ENCODE measurements at regions not wholly inside any gene's neighbourhood (a gene's known extent, or its start where the extent isn't known, plus 50 kb on each side); places are given as distances from the start of the nearest gene placed in this dataset.
"Not testable (repeated sequence)": the region's sequence is repeated elsewhere in the genome, so short reads cannot be mapped to it uniquely, and the experiment has no call there.

DNA sequence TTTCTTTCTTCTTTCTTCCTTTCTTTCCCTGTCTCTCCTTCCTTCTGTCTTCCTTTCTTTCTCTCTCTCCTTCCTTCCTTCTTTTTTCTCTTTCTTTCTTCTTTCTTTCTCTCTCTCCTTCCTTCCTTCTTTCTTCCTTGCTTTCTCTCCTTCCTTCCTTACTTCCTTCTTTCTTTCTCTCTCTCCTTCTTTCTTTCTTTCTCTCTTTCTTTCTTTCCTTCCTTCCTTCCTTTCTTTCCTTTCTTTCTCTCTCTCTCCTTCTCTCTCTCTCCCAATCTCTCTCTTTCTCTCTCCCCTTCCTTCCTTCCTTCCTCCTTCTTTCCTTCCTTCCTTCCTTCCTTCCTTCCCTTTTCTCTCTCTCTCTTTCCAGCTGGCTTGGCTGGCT lies 2806.6 kb downstream of the RPIA start:
- DNase-seq: not testable (repeated sequence)

DNA sequence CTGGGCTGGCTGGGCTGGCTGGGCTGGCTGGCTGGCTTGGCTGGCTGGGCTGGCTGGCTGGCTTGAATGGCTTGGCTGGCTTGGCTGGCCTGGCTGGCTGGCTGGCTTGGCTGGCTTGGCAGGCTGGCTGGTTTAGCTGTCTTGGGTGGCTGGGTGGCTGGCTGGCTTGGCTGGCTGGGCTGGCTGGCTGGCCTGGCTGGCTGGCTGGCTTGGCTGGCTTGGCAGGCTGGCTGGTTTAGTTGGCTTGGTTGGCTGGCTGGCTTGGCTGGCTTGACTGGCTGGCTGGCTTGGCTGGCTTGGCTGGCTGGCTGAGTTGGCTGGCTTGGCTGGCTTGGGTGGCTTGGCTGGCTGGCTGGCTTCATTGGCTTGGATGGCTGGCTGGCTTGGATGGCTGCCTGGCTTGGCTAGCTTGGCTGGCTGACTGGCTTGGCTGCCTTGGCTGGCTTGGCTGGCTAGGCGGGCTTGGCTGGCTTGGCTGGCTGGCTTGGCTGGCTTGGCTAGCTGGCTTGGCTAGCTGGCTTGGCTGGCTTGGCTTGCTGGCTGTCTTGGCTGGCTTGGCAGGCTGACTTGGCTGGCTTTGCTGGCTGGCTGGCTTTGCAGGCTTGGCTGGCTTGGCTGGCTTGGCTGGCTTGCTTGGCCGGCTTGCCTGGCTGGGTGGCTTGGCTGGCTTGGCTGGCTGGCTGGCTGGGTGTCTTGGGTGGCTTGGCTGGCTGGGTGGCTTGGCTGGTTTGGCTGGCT lies 2807.2 kb downstream of the RPIA start:
- not testable (repeated sequence) for DNase-seq

DNA sequence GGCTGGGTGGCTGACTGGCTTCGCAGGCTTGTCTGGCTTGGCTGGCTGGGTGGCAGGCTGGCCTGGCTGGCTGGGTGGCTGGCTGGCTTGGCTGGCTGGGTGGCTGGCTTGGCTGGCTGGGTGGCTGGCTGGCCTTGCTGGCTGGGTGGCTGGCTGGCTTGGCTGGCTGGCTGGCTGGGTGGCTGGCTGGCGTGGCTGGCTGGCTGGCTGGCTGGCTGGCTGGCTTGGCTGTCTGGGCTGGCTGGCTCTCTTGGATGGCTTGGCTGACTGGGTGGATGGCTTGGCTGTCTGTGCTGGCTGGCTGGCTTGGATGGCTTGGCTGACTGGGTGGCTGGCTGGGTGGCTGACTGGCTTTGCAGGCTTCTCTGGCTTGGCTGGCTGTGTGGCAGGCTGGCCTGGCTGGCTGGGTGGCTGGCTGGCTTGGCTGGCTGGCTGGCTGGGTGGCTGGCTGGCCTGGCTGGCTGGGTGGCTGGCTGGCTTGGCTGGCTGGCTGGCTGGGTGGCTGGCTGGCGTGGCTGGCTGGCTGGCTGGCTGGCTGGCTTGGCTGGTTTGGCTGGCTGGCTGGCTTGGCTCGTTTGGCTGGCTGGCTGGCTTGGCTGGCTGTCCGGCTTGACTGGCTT lies 2808.1 kb downstream of the RPIA start:
- not testable (repeated sequence) for DNase-seq

DNA sequence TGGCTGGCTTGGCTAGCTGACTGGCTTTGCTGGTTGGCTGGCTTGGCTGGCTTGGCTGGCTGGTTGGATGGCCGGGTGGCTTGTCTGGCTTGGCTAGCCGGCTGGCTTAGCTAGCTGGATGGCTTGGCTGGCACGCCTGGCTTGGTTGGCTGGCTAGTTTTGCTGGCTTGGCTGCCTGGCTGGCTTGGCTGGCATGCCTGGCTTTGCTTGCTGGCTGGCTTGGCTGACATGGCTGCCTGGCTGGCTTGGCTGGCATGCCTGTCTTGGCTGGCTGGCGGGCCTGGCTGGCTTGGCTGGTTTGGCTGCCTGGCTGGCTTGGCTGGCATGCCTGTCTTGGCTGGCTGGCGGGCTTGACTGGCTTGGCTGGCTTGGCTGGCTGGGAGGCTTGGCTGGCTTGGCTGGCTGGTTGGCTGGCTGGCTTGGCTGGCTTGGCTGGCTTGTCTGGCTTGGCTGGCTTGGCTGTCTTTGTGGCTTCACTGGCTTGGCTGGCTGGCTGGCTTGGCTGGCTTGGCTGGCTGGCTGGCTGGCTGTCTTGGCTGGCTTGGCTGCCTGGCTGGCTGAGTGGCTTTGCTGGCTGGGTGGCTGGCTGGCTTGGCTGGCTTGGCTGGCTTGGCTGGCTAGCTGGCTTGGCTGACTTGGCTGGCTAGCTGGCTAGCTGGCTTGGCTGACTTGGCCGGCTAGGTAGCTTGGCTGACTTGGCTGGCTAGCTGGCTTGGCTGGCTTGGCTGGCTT lies 2808.9 kb downstream of the RPIA start:
- peak; percentile 13 for DNase-seq

DNA sequence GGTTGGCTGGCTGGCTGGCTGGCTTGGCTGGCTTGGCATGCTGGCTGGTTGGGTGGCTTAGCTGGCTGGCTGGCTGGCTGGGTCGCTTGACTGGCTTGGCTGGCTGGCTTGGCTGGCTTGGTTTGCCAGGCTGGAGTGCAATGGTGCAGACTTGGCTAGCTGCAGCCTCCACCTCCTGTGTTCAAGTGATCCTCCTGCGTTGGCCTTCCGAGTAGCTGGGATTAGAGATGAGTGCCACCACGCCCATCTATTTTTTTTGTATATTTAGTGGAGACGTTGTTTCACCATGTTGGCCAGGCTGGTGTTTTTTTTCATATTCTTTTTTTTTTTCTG lies 2809.5 kb downstream of the RPIA start:
- not testable (repeated sequence) for DNase-seq

DNA sequence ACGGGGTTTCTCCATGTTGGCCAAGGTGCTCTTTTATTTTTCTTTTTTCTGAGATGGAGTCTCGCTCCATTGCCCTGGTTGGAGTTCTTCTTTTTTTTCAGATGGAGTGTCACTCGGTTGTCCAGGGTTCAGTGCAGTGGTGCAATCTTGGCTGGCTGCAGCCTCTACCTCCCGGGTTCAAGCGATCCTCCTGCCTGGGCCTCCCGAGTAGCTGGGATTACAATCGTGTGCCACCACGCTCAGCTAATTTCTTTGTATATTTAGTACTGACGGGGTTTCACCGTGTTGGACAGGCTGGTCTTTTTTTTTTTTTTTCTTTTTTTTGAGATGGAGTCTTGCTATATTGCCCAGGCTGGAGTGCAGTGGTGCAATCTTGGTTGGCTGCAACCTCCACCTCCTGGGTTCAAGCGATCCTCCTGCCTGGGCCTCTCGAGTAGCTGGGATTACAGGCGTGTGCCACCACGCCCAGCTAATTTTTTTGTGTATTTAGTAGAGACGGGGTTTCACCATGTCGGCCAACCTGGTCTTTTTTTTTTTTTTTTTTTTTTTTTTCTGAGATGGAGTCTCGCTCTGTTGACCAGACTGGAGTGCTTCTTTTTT lies 2810.1 kb downstream of the RPIA start:
- not testable (repeated sequence) for DNase-seq

DNA sequence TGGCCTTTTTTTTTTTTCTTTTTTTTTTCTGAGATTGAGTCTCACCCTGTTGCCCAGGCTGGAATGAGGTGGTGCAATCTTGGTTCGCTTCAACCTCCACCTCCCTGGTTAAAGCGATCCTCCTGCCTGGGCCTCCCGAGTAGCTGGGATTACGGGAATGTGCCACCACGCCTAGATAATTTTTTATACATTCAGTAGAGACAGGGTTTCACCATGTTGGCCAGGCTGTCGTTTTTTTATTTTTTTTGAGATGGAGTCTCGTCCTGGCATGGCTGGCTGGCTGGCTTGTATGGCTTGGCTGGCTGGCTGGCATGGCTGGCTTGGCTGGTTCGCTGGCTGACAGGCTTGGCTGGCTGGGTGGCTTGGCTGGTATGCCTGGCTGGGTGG lies 2812.1 kb downstream of the RPIA start:
- not testable (repeated sequence) for DNase-seq

DNA sequence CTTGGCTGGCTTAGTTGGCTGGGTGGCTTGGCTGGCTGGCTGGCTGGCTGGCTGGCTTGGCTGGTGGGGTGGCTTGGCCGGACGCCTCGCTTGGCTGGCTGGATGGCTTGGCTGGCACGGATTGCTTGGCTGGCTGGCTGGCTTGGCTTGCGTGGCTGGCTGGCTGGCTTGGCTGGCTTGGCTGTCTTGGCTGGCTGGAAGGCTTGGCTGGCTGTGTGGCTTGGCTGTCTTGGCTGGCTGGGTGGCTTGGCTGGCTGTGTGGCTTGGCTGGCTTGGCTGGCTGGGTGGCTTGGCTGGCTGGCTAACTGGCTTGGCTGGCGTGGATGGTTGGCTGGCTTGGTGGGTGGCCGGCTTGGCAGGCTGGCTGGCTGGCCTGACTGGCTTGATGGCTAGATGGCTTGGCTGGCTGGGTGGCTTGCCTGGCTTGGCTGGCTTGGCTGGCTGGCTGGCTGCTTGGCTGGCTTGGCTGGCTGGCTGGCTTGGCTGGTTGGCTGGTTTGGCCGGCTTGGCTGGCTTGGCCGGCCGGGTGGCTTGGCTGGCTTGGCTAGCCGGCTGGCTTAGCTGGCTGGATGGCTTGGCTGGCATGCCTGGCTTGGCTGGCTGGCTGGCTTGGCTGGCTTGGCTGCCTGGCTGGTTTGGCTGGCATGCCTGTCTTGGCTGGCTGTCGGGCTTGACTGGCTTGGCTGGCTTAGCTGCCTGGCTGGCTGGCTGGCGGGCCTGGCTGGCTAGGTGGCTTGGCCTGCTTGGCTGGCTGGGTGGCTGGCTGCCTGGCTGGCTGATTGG lies 2812.7 kb downstream of the RPIA start:
- DNase-seq: not testable (repeated sequence)

DNA sequence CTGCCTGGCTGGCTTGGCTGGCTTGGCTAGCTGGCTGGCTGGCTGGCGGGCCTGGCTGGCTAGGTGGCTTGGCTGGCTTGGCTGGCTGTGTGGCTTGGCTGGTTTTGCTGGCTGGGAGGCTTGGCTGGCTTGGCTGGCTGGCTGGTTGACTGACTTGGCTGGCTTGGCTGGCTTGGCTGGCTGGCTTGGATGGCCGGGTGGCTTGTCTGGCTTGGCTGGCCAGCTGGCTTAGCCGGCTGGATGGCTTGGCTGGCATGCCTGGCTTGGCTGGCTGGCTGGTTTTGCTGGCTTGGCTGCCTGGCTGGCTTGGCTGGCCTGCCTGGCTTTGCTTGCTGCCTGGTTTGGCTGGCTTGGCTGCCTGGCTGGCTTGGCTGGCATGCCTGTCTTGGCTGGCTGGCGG lies 2817.3 kb downstream of the RPIA start:
- not testable (repeated sequence) for DNase-seq

DNA sequence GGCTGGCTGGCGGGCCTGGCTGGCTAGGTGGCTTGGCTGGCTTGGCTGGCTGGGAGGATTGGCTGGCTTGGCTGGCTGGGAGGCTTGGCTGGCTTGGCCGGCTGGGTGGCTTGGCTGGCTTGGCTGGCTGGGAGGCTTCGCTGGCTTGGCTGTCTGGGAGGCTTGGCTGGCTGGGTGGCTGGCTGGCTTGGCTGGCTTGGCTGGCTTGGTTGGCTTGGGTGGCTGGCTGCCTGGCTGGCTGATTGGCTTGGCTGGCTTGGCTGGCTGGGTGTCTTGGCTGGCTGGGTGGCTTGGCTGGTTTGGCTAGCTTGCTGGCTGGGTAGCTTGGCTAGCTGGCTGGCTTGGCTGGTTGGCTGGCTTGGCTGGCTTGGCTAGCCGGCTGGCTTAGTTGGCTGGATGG lies 2817.8 kb downstream of the RPIA start:
- not testable (repeated sequence) for DNase-seq

DNA sequence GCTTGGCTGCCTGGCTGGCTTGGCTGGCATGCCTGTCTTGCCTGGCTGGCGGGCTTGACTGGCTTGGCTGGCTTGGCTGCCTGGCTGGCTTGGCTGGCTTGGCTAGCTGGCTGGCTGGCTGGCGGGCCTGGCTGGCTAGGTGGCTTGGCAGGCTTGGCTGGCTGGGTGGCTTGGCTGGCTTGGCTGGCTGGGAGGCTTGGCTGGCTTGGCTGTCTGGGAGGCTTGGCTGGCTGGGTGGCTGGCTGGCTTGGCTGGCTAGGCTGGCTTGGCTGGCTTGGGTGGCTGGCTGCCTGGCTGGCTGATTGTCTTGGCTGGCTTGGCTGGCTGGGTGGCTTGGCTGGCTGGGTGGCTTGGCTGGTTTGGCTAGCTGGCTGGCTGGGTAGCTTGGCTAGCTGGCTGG lies 2819.7 kb downstream of the RPIA start:
- not testable (repeated sequence) for DNase-seq

DNA sequence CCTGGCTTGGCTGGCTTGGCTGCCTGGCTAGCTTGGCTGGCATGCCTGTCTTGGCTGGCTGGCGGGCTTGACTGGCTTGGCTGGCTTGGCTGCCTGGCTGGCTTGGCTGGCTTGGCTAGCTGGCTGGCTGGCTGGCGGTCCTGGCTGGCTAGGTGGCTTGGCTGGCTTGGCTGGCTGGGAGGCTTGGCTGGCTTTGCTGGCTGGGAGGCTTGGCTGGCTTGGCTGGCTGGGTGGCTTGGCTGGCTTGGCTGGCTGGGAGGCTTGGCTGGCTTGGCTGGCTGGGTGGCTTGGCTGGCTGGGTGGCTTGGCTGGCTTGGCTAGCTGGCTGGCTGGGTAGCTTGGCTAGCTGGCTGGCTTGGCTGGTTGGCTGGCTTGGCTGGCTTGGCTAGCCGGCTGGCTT lies 2824.5 kb downstream of the RPIA start:
- not testable (repeated sequence) for DNase-seq

DNA sequence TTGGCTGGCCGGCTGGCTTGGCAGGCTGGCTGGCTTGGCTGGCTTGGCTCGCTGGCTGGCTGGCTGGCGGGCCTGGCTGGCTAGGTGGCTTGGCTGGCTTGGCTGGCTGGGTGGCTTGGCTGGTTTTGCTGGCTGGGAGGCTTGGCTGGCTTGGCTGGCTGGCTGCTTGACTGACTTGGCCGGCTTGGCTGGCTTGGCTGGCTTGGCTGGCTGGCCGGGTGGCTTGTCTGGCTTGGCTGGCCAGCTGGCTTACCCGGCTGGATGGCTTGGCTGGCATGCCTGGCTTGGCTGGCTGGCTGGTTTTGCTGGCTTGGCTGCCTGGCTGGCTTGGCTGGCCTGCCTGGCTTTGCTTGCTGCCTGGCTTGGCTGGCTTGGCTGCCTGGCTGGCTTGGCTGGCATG lies 2825.2 kb downstream of the RPIA start:
- not testable (repeated sequence) for DNase-seq

DNA sequence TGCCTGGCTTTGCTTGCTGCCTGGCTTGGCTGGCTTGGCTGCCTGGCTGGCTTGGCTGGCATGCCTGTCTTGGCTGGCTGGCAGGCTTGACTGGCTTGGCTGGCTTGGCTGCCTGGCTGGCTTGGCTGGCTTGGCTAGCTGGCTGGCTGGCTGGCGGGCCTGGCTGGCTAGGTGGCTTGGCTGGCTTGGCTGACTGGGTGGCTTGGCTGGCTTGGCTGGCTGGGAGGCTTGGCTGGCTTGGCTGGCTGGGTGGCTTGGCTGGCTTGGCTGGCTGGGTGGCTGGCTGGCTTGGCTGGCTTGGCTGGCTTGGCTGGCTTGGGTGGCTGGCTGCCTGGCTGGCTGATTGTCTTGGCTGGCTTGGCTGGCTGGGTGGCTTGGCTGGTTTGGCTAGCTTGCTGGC lies 2826.4 kb downstream of the RPIA start:
- DNase-seq: not testable (repeated sequence)

DNA sequence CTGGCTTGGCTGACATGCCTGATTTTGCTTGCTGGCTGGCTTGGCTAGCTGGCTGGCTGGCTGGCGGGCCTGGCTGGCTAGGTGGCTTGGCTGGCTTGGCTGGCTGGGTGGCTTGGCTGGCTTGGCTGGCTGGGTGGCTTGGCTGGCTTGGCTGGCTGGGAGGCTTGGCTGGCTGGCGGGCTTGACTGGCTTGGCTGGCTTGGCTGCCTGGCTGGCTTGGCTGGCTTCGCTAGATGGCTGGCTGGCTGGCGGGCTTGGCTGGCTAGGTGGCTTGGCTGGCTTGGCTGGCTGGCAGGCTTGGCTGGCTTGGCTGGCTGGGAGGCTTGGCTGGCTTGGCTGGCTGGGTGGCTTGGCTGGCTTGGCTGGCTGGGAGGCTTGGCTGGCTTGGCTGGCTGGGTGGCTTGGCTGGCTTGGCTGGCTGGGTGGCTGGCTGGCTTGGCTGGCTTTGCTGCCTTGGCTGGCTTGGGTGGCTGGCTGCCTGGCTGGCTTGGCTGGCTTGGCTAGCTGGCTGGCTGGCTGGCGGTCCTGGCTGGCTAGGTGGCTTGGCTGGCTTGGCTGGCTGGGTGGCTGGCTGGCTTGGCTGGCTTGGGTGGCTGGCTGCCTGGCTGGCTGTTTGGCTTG lies 2827.0 kb downstream of the RPIA start:
- DNase-seq: not testable (repeated sequence)

DNA sequence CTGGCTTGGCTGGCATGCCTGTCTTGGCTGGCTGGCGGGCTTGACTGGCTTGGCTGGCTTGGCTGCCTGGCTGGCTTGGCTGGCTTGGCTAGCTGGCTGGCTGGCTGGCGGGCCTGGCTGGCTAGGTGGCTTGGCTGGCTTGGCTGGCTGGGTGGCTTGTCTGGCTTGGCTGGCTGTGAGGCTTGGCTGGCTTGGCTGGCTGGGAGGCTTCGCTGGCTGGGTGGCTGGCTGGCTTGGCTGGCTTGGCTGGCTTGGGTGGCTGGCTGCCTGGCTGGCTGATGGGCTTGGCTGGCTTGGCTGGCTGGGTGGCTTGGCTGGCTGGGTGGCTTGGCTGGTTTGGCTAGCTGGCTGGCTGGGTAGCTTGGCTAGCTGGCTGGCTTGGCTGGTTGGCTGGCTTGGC lies 2827.9 kb downstream of the RPIA start:
- DNase-seq: not testable (repeated sequence)

DNA sequence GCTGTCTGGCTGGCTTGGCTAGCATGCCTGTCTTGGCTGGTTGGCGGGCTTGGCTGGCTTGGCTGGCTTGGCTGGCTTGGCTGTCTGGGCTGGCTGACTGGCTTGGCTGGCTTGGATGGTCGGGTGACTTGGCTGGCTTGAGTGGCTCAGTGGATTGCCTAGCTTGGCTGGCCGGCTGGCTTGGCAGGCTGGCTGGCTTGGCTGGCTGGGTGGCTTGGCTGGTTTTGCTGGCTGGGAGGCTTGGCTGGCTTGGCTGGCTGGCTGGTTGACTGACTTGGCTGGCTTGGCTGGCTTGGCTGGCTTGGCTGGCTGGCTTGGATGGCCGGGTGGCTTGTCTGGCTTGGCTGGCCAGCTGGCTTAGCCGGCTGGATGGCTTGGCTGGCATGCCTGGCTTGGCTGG lies 2828.4 kb downstream of the RPIA start:
- DNase-seq: not testable (repeated sequence)

DNA sequence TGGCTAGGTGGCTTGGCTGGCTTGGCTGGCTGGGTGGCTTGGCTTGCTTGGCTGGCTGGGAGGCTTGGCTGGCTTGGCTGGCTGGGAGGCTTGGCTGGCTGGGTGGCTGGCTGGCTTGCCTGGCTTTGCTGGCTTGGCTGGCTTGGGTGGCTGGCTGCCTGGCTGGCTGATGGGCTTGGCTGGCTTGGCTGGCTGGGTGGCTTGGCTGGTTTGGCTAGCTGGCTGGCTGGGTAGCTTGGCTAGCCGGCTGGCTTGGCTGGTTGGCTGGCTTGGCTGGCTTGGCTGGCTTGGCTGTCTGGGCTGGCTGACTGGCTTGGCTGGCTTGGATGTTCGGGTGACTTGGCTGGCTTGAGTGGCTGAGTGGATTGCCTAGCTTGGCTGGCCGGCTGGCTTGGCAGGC lies 2829.1 kb downstream of the RPIA start:
- not testable (repeated sequence) for DNase-seq

DNA sequence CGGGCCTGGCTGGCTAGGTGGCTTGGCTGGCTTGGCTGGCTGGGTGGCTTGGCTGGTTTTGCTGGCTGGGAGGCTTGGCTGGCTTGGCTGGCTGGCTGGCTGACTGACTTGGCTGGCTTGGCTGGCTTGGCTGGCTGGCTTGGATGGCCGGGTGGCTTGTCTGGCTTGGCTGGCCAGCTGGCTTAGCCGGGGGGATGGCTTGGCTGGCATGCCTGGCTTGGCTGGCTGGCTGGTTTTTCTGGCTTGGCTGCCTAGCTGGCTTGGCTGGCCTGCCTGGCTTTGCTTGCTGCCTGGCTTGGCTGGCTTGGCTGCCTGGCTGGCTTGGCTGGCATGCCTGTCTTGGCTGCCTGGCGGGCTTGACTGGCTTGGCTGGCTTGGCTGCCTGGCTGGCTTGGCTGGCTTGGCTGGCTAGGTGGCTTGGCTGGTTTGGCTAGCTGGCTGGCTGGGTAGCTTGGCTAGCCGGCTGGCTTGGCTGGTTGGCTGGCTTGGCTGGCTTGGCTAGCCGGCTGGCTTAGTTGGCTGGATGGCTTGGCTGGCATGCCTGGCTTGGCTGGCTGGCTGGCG lies 2829.6 kb downstream of the RPIA start:
- DNase-seq: not testable (repeated sequence)

DNA sequence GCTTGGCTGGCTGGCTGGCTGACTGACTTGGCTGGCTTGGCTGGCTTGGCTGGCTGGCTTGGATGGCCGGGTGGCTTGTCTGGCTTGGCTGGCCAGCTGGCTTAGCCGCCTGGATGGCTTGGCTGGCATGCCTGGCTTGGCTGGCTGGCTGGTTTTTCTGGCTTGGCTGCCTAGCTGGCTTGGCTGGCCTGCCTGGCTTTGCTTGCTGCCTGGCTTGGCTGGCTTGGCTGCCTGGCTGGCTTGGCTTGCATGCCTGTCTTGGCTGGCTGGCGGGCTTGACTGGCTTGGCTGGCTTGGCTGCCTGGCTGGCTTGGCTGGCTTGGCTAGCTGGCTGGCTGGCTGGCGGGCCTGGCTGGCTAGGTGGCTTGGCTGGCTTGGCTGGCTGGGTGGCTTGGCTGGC lies 2830.5 kb downstream of the RPIA start:
- not testable (repeated sequence) for DNase-seq

DNA sequence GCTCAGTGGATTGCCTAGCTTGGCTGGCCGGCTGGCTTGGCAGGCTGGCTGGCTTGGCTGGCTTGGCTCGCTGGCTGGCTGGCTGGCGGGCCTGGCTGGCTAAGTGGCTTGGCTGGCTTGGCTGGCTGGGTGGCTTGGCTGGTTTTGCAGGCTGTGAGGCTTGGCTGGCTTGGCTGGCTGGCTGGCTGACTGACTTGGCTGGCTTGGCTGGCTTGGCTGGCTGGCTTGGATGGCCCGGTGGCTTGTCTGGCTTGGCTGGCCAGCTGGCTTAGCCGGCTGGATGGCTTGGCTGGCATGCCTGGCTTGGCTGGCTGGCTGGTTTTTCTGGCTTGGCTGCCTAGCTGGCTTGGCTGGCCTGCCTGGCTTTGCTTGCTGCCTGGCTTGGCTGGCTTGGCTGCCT lies 2831.4 kb downstream of the RPIA start:
- not testable (repeated sequence) for DNase-seq

DNA sequence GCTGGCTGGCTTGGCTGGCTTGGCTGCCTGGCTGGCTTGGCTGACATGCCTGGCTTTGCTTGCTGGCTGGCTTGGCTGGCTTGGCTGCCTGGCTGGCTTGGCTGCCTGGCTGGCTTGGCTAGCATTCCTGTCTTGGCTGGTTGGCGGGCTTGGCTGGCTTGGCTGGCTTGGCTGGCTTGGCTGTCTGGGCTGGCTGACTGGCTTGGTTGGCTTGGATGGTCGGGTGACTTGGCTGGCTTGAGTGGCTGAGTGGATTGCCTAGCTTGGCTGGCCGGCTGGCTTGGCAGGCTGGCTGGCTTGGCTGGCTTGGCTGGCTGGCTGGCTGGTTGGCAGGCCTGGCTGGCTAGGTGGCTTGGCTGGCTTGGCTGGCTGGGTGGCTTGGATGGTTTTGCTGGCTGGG lies 2832.3 kb downstream of the RPIA start:
- DNase-seq: not testable (repeated sequence)
